GM10248 (cell line): ENCODE measurements at regions not wholly inside any gene's neighbourhood (a gene's known extent, or its start where the extent isn't known, plus 50 kb on each side); places are given as distances from the start of the nearest gene placed in this dataset.

Experiments used
- CTCF ChIA-PET: fragments of 300-600 bp; sonication (Branson Sonifier 250); formaldehyde crosslinking; extraction: SDS; loops from one replicate; lab custom pipeline; 2021; ENCODE audit warnings: antibody characterized with exemption; lab: Yijun Ruan, JAX
- POLR2A ChIA-PET: fragments of 350-650 bp; sonication (Branson Sonifier 250); formaldehyde crosslinking; extraction: SDS; loops from one replicate; lab custom pipeline; 2020; ENCODE audit warnings: antibody characterized with exemption; lab: Yijun Ruan, JAX
- DNase-seq: peaks from one replicate; pipeline ENCODE4 v3.0.0; 2012; ENCODE audit errors: extremely low spot score
- CTCF ChIP-seq: IDR thresholded peaks from 2 replicates; pipeline ENCODE4 v1.5.1; 2012; ENCODE audit warnings: mild to moderate bottlenecking, low read depth; ENCODE audit errors: extremely low read depth, missing control alignments, control extremely low read depth

GRCh38 chr22:27335102-27335660, 466.4 kb downstream of the MN1 start:
- DNase-seq, result no peak
- ChIA-PET CTCF (no interaction called here), POLR2A (no interaction called here)
- TF ChIP-seq CTCF, result no peak

- DNase-seq, result no peak
- ChIA-PET CTCF (no interaction called here), POLR2A (no interaction called here)
- no peak for TF ChIP-seq CTCF
Measured at GRCh38 chr22:27336151-27337090, 465.1 kb downstream of the MN1 start.

GRCh38 chr22:27337676-27338075, 463.9 kb downstream of the MN1 start:
- no peak for DNase-seq
- POLR2A ChIA-PET, result no interaction called here
- CTCF ChIA-PET, result no interaction called here
- TF ChIP-seq CTCF, result no peak

- ChIA-PET CTCF (interaction anchor here (1.1 kb wide), 1 partner anchor 10 kb away, joined by 3 read pairs; no protein-coding TSS in a partner anchor), POLR2A (no interaction called here)
- no peak for TF ChIP-seq CTCF
- DNase-seq, result no peak
Measured at GRCh38 chr22:27340047-27340446, 461.5 kb downstream of the MN1 start.

- CTCF ChIA-PET, result interaction anchor here (1.3 kb wide), 1 partner anchor 14 kb away, joined by 4 read pairs; no protein-coding TSS in a partner anchor
Measured at GRCh38 chr22:27344546-27344945, 457.0 kb downstream of the MN1 start.

More at GRCh38 chr22:27344546-27344945, 457.0 kb downstream of the MN1 start:
- POLR2A ChIA-PET, result no interaction called here
- TF ChIP-seq CTCF, result no peak
- no peak for DNase-seq
